ENCODE measurements at regions not wholly inside any gene's neighbourhood (a gene's known extent, or its start where the extent isn't known, plus 50 kb on each side); places are given as distances from the start of the nearest gene placed in this dataset.

GRCh38 chr10:4059471-4060138 lies 274.6 kb upstream of the KLF6 start:
- Histone ChIP-seq H3K9ac (ENCODE audit: low read depth in 1 of 2, low read length in 2 of 2) (no peak overlapping the region), H3K27ac (ENCODE audit: low read depth in 1 of 2, low read length in 2 of 2) (no peak overlapping the region), H3K4me3 (ENCODE audit: low read depth in 1 of 3, low read length in 3 of 3) (no peak overlapping the region), H3K4me1 (ENCODE audit: control insufficient read depth in 4 of 4, insufficient read depth in 4 of 4, low read length in 3 of 4) (no peaks in the 10 kb centered on the region), H3K9me3 (ENCODE audit: control insufficient read depth in 4 of 4, low read length in 3 of 4) (no peaks in the 10 kb centered on the region), H3K27me3 (ENCODE audit: control insufficient read depth in 4 of 4, insufficient read depth in 4 of 4, low read length in 3 of 4) (no peaks in the 10 kb centered on the region), H3K36me3 (ENCODE audit: control insufficient read depth in 4 of 4, insufficient read depth in 3 of 4, low read depth in 1 of 4, low read length in 3 of 4) (no peaks in the 10 kb centered on the region)
- DNase-seq (ENCODE audit: low spot score) = no peak
- no peak for TF ChIP-seq YY1 (IDR thresholded peaks at IDR 0.05)
- no peak for TF ChIP-seq REST (IDR thresholded peaks at IDR 0.05)
- TF ChIP-seq RAD21 (IDR thresholded peaks at IDR 0.05) = no peak
- TF ChIP-seq TAF1 (conservative IDR thresholded peaks at IDR 0.05) = no peak
- no peak for TF ChIP-seq CTCF (IDR thresholded peaks at IDR 0.05; ENCODE audit: low read depth, low read length, missing input control)
- TF ChIP-seq ZBTB33 (IDR thresholded peaks at IDR 0.05) = no peak
- TF ChIP-seq GABPA (IDR thresholded peaks at IDR 0.05 in 1 of 2, conservative IDR thresholded peaks at IDR 0.05 in 1 of 2) = no peak
- no peak for TF ChIP-seq HNF4A (conservative IDR thresholded peaks at IDR 0.05)
- no peak for TF ChIP-seq JUND (IDR thresholded peaks at IDR 0.05)
- TF ChIP-seq RXRA (IDR thresholded peaks at IDR 0.05) = no peak
- no peak for TF ChIP-seq HNF4G (IDR thresholded peaks at IDR 0.05)
- no peak for TF ChIP-seq MAX (IDR thresholded peaks at IDR 0.05)
- TF ChIP-seq EGR1 (IDR thresholded peaks at IDR 0.05; ENCODE audit: low read depth in 2 of 2) = no peak
- no peak for TF ChIP-seq FOXA2 (IDR thresholded peaks at IDR 0.05)
- no peak for TF ChIP-seq NR2F2 (IDR thresholded peaks at IDR 0.05)
- TF ChIP-seq ATF3 (IDR thresholded peaks at IDR 0.05) = no peak
- no peak for TF ChIP-seq SP1 (IDR thresholded peaks at IDR 0.05)
- no peak for TF ChIP-seq FOXA1 (IDR thresholded peaks at IDR 0.05)
- WGBS = 76% methylated on average over 11 of the region's 11 CpGs

Data from liver (tissue), 8 donors.